HG02981 (cell line): ENCODE measurements at regions not wholly inside any gene's neighbourhood (a gene's known extent, or its start where the extent isn't known, plus 50 kb on each side); places are given as distances from the start of the nearest gene placed in this dataset.
"Not testable (repeated sequence)": the region's sequence is repeated elsewhere in the genome, so short reads cannot be mapped to it uniquely, and the experiment has no call there.

ENCODE experiments used
- ATAC-seq: cut with Tn5 transposase; IDR thresholded peaks from one replicate; pipeline ENCODE4 v1.9.1; 2021; ENCODE audit warnings: mild to moderate bottlenecking, moderate library complexity; ENCODE audit not compliant: unreplicated experiment

DNA sequence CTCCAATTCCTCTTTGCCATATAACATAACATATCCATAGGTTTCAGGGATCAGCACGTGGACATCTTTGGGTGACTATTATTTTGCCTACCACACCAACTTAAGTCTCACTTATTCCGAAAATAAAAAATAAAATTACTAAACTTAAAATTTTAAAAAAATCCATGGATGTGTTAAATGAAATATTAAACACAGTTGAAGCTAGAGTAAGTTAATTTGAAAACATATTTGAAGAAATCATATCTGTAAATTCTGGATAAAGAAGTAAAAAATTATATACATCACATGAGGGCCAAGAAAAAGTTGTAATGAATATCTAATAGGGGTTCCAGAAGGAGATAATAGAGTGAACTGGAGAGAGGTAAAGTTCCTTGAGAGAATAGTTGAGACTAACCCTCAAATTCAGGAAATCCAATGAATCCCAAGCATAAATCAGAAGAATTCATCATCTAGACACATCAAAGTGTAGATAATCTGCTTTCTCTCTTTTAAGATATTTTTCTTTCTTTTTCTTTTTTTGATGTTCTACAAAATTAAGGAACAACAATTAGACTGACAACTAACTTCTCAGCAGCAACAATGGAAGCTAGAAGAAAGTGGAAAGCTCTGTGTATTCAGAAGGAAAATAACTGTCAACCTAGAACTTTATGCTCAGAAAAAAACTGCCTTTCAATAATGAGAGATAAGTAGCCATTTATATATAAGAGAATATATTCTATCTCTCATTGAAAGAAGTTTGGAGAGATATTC lies 147.4 kb downstream of the ABHD5 start:
- ATAC-seq, result no peak

DNA sequence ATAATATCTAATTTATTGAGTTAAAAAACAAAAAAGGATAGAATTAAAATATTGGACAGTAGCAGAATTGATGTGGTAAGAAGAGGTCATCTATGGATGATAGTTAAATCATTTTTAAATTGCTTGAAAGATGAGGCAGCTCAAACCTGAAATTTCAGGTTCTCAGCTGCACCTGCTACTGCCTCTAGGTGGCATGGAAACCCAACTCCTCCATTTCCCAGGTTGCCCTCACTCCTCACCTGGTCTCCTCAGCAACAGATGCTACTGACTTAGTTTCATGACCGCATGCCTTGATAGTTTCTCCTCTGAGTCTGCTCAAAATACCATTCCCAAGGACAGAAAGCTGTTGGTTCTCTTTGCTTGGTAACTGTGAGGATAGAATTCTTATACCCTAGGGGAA lies 148.1 kb downstream of the ABHD5 start:
- ATAC-seq, result no peak

- ATAC-seq, result no peak
Measured at GRCh38 chr3:43843386-43843785, 152.6 kb downstream of the ABHD5 start.

- no peak for ATAC-seq
Measured at GRCh38 chr3:43844757-43845156, 154.0 kb downstream of the ABHD5 start.

DNA sequence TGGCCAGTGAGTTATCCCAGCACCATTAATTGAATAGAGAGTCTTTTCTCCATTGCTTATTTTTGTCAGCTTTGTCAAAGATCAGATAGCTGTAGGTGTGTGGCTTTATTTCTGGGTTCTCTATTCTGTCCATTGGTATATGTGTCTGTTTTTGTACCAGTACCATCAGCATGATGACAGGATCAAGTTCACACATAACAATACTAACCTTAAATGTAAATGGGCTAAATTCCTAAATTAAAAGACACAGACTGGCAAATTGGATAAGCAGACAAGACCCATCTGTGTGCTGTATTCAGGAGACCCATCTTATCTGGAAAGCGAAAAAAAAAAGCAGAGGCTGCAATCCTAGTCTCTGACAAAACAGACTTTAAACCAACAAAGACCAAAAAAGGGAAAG lies 154.8 kb downstream of the ABHD5 start:
- not testable (repeated sequence) for ATAC-seq

- ATAC-seq, result no peak
Measured at GRCh38 chr3:43852066-43852465, 161.3 kb downstream of the ABHD5 start.

- ATAC-seq, result no peak
Measured at GRCh38 chr3:43854283-43854682, 163.5 kb downstream of the ABHD5 start.

- no peak for ATAC-seq
Measured at GRCh38 chr3:43854916-43855315, 164.2 kb downstream of the ABHD5 start.

DNA sequence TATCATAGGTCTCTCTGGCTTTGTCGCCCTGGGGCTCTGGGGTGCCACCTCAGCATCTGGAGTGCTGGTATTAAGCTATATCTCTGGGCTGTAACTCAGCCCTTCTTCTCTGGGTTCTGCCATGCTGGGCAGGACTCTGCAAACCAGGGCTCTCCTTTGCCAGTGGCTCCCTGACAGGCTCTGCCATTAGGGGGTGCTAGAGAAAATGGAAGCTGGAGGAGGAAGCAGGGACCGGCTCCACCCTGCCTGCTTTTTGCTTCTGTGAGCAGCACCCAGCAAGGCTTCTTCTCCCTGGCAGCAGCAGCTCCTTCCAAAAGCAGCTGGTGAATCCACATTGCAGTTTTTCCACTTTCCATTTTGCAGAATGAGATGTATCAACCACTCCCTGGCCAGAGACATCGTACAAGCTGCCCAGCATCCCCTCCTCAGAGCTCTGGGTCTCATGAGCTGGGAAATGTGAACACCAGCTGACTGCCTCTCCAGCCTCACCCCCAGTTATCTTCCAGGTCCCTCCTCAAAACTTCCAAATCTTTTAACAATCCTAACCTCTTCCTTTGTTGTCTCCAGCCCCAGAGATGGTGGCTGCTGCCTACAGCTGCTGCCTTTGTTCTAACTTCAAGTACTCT lies 165.0 kb downstream of the ABHD5 start:
- ATAC-seq, result no peak

DNA sequence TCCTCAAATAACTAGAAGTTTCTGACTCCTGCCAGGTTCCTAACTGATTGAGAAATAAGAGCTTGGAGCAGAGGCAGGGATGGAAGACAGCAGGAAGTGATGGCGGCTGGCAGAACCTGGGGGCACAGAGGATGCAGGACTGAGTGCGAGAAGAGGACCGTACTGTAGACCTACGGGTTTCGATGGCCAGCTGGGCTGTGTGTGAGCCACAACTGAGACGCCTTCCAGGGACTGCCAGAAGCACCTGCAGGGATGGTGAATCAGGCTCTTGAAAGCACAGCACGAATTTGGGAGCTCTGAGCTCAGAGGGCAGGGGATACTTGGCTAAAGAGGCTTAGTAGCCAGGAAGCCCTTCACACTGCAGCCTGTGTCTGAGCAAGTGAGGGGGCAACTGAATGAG lies 165.6 kb downstream of the ABHD5 start:
- ATAC-seq, result no peak

GRCh38 chr3:43856761-43857160 lies 166.0 kb downstream of the ABHD5 start:
- ATAC-seq, result no peak

- ATAC-seq, result no peak
Measured at GRCh38 chr3:43857361-43858293, 166.9 kb downstream of the ABHD5 start.

DNA sequence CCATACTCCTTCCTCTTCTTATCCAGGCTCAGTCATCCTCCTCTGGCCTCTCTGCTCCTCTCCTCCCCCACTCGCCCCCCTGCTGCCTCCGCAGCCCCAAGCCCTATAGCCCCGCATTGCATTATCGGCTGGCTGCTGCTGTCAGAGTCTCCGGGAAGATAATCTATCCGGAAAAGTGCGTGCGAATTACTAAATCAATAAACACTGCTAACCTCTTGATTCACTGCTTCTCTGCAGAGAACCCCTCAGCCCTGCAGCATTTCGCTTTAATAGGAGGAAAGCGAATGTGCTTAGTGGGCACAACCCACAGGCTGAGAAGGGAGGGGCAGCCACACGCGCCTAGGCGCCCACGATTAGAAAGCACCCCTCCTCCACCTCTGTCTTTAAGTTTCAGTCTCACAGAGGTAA lies 167.6 kb downstream of the ABHD5 start:
- ATAC-seq, result no peak

GRCh38 chr3:43859766-43860165 lies 169.0 kb downstream of the ABHD5 start:
- ATAC-seq, result no peak

DNA sequence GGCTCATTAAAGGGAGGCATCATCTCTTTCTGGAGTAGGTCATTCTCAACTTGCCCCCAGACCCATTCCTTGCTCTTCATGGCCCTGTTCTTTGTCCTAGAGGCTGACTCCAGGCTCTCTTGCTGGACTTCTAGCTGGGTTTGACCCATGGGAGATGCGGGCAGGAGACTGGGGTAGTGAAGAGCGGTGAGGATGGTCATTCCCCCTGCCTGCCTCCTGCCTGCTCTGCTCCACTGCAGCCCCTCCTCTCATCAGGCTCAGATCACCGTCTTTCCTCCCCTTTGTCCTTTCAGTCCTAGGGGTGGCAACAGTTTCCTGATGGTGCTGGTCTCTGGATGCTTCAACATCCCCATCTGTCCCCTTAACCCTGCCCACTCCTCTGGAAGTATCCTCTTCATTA lies 170.9 kb downstream of the ABHD5 start:
- no peak for ATAC-seq

DNA sequence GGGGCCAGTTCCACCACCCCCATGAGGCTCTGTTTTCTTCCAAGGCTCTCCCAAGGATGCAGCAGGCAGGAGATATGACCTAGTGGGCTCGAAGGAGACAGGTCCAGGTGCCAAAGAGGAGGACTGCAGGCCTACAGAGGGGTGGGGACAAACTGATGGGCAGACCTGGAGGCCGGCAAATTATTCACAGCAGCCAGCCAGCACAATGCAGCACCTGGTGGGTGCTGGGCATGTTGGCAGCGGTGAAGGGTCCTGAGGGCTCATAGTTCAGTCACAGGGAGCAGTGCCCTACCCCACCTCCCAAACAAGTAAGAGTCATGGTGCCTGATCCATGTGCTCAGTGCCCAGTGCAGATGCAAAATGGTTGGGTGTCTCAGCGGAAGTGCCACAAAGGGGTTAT lies 171.7 kb downstream of the ABHD5 start:
- no peak for ATAC-seq

- ATAC-seq, result no peak
Measured at GRCh38 chr3:43862992-43863805, 172.5 kb downstream of the ABHD5 start.

GRCh38 chr3:43863966-43864933 lies 173.5 kb downstream of the ABHD5 start:
- ATAC-seq, result no peak

DNA sequence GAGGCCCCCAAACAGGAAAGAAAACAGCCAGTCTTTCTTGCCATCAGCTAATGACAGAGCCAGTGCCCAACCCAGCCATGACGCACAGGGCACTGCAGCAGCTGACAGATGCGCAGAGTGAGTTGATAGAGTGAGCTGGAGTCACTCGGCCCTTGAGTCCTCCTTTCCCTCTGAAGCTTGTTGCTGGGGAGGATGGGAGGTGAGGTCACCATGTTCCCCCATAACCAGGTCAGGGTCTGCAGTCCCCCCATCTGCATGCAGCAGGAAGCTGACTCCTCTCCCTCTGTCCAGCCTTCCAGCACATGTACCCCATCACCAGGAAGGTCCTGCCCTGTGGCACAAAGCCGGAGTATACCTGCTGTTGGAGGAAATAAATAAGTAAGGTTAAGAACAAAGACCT lies 174.6 kb downstream of the ABHD5 start:
- ATAC-seq, result no peak
